Ecto neural progenitor cell (in vitro differentiated cells): ENCODE measurements at regions not wholly inside any gene's neighbourhood (a gene's known extent, or its start where the extent isn't known, plus 50 kb on each side); places are given as distances from the start of the nearest gene placed in this dataset.

Experiments used
- DNase-seq: peaks from one replicate; pipeline ENCODE4 v3.0.0-alpha.2; 2018; ENCODE audit warnings: low spot score

GRCh38 chr1:60348884-60349283 is 275.3 kb upstream of the C1orf87 start:
- DNase-seq: no peak

- DNase-seq: no peak
Measured at GRCh38 chr1:60345621-60346020, 272.1 kb upstream of the C1orf87 start.

GRCh38 chr1:60345049-60345448 is 271.5 kb upstream of the C1orf87 start:
- DNase-seq: no peak

- no peak for DNase-seq
Measured at GRCh38 chr1:60343736-60344135, 270.2 kb upstream of the C1orf87 start.

- DNase-seq: no peak
Measured at GRCh38 chr1:60342569-60342968, 269.0 kb upstream of the C1orf87 start.

GRCh38 chr1:60341274-60341673 is 267.7 kb upstream of the C1orf87 start:
- no peak for DNase-seq

- no peak for DNase-seq
Measured at GRCh38 chr1:60331647-60332046, 258.1 kb upstream of the C1orf87 start.

GRCh38 chr1:60329651-60330050 is 256.1 kb upstream of the C1orf87 start:
- DNase-seq: no peak

GRCh38 chr1:60311838-60312237 is 238.3 kb upstream of the C1orf87 start:
- DNase-seq: no peak

- no peak for DNase-seq
Measured at GRCh38 chr1:60299581-60299980, 226.0 kb upstream of the C1orf87 start.

- DNase-seq: no peak
Measured at GRCh38 chr1:60298290-60298689, 224.7 kb upstream of the C1orf87 start.

GRCh38 chr1:60296794-60297193 is 223.2 kb upstream of the C1orf87 start:
- DNase-seq: no peak

GRCh38 chr1:60292140-60292539 is 218.6 kb upstream of the C1orf87 start:
- DNase-seq: no peak

GRCh38 chr1:60290393-60290792 is 216.8 kb upstream of the C1orf87 start:
- no peak for DNase-seq

GRCh38 chr1:60287536-60287935 is 214.0 kb upstream of the C1orf87 start:
- DNase-seq: no peak

GRCh38 chr1:60283690-60284089 is 210.1 kb upstream of the C1orf87 start:
- DNase-seq: no peak

- peak; percentile 78 for DNase-seq
Measured at GRCh38 chr1:60281360-60281932, 207.9 kb upstream of the C1orf87 start.

GRCh38 chr1:60280819-60281218 is 207.2 kb upstream of the C1orf87 start:
- DNase-seq: no peak

GRCh38 chr1:60280256-60280655 is 206.7 kb upstream of the C1orf87 start:
- DNase-seq: no peak

GRCh38 chr1:60279798-60280197 is 206.2 kb upstream of the C1orf87 start:
- DNase-seq: no peak

- DNase-seq: no peak
Measured at GRCh38 chr1:60277269-60277668, 203.7 kb upstream of the C1orf87 start.

- DNase-seq: no peak
Measured at GRCh38 chr1:60274422-60275290, 201.1 kb upstream of the C1orf87 start.

GRCh38 chr1:60273185-60273584 is 199.6 kb upstream of the C1orf87 start:
- no peak for DNase-seq

GRCh38 chr1:60271041-60271440 is 197.5 kb upstream of the C1orf87 start:
- DNase-seq: no peak
